ENCODE measurements at regions not wholly inside any gene's neighbourhood (a gene's known extent, or its start where the extent isn't known, plus 50 kb on each side); places are given as distances from the start of the nearest gene placed in this dataset.

DNA sequence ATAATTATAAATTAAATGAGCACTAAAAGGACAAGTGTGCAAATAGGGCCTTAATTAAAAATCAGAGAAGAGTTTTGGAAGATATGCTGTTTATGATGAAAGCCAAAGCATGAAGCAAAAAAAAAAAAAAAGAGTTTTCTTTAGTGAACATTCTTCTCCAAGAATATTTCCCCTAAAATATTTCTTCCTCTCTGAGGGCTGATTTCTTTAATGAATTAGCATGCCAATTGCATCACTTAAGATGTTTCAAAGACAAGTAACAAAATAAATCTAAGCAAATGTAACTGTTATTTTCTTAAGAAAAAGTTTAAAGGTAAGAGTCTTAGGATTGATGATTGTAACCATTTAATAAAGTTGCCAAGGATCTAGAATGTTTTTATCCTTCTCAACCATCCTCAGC, 81.6 kb upstream of the MPDZ start:
- no peak for TF ChIP-seq POLR2A (IDR thresholded peaks at IDR 0.05; ENCODE audit: low read depth, low read length)
- TF ChIP-seq POLR2AphosphoS5 (IDR thresholded peaks at IDR 0.05; ENCODE audit: low read depth, low read length) = no peak

Measured in GM12892 (cell line).